Endothelial cell of umbilical vein (primary cell): ENCODE measurements at regions not wholly inside any gene's neighbourhood (a gene's known extent, or its start where the extent isn't known, plus 50 kb on each side); places are given as distances from the start of the nearest gene placed in this dataset.

Experiments
- BruUV-seq: library from RNA; stranded (reverse); fragments of 400-500 nt; replicated peaks from 2 replicates; lab custom pipeline; 2021; lab: Mats Ljungman, UMichigan
- CTCF ChIA-PET: fragments of 300-600, 350-600 bp; sonication (Branson Sonifier 250); formaldehyde crosslinking; loops from one replicate; lab custom pipeline; 2021; ENCODE audit warnings: antibody characterized with exemption, inconsistent platforms; lab: Charles Lee
- POLR2A ChIA-PET: fragments of 300-600, 350-600 bp; sonication (Branson Sonifier 250); formaldehyde crosslinking; loops from one replicate; lab custom pipeline; 2021; ENCODE audit warnings: antibody characterized with exemption, inconsistent platforms; lab: Charles Lee
- DNase-seq: peaks from one replicate; pipeline ENCODE4 v3.0.0-alpha.2; 2011; ENCODE audit warnings: low read depth, low spot score
- FAIRE-seq: peaks from 2 replicates; lab custom pipeline; 2011; peaks lifted over from hg19 to GRCh38; lab: Jason Lieb, UNC
- H2AFZ ChIP-seq: 2 replicates; pipeline ENCODE4 v1.6.0; 2012; ENCODE audit warnings: low read depth, low read length, control low read depth, inconsistent platforms
- H3K27ac ChIP-seq: 2 replicates; pipeline ENCODE4 v1.5.1; 2011; ENCODE audit warnings: low read depth, mild to moderate bottlenecking, control low read depth, low read length, moderate library complexity; ENCODE audit not compliant: insufficient read depth
- H3K27me3 ChIP-seq, 2 experiments: 2 replicates each; pipeline versions ENCODE4 v1.6.0 to v1.6.1; 2011; ENCODE audit warnings: low read length in 2 of 2, mixed read lengths in 1 of 2; ENCODE audit not compliant: control insufficient read depth in 2 of 2, insufficient read depth in 2 of 2
- H3K36me3 ChIP-seq, 2 experiments: 2 replicates in 1 of 2; 3 replicates in 1 of 2; pipeline ENCODE4 v1.5.1; 2011; ENCODE audit warnings: low read length in 2 of 2, mild to moderate bottlenecking in 1 of 2, moderate library complexity in 1 of 2; ENCODE audit not compliant: control insufficient read depth in 2 of 2, insufficient read depth in 2 of 2; ENCODE audit errors: extremely low read depth in 1 of 2
- H3K4me1 ChIP-seq: 3 replicates; pipeline ENCODE4 v1.5.1; 2011; ENCODE audit warnings: mild to moderate bottlenecking, low read length; ENCODE audit not compliant: control insufficient read depth, insufficient read depth; ENCODE audit errors: extremely low read depth
- H3K4me2 ChIP-seq: 2 replicates; pipeline ENCODE4 v1.6.1; 2011; ENCODE audit warnings: low read length, control low read depth, mixed read lengths; ENCODE audit not compliant: insufficient read depth
- H3K4me3 ChIP-seq, 3 experiments: fragments of 200-600 bp in 1 of 3; sonication (generic), shearing (Covaris generic) in 1 of 3; replicated peaks in 1 of 3; 2 replicates each; pipeline ENCODE4 v1.5.1; 2011 to 2016; ENCODE audit warnings: control low read depth in 3 of 3, low read length in 3 of 3, mild to moderate bottlenecking in 2 of 3, inconsistent platforms in 1 of 3, low read depth in 1 of 3, moderate library complexity in 1 of 3; ENCODE audit not compliant: insufficient read depth in 1 of 3
- H3K79me2 ChIP-seq: 2 replicates; pipeline ENCODE4 v1.6.0; 2012; ENCODE audit warnings: low read length, inconsistent platforms; ENCODE audit not compliant: control insufficient read depth, insufficient read depth
- H3K9ac ChIP-seq: replicated peaks from 2 replicates; pipeline ENCODE3; 2011; ENCODE audit warnings: low read length, control low read depth; ENCODE audit not compliant: insufficient read depth; ENCODE audit errors: extremely low read depth
- H3K9me1 ChIP-seq: replicated peaks from 3 replicates; pipeline ENCODE4 v1.6.0; 2011; ENCODE audit warnings: mild to moderate bottlenecking, low read length; ENCODE audit not compliant: control insufficient read depth, insufficient read depth; ENCODE audit errors: extremely low read depth
- H3K9me3 ChIP-seq: replicated peaks from 2 replicates; pipeline ENCODE4 v1.5.1; 2012; ENCODE audit warnings: low read length, inconsistent platforms; ENCODE audit not compliant: control insufficient read depth, insufficient read depth
- H4K20me1 ChIP-seq: replicated peaks from 2 replicates; pipeline ENCODE3; 2011; ENCODE audit warnings: mild to moderate bottlenecking, low read length; ENCODE audit not compliant: control insufficient read depth, insufficient read depth; ENCODE audit errors: extremely low read depth
- CTCF ChIP-seq, 2 donors: IDR thresholded peaks; 1 replicate in 1 of 2; 2 replicates in 1 of 2; pipeline ENCODE4 v1.5.1; 2011; ENCODE audit warnings: low read length in 2 of 2, mild to moderate bottlenecking in 2 of 2, moderate library complexity in 2 of 2, control low read depth in 1 of 2, inconsistent platforms in 1 of 2, low read depth in 1 of 2; ENCODE audit not compliant: insufficient read depth in 1 of 2; ENCODE audit errors: extremely low read depth in 1 of 2
- EZH2 ChIP-seq: IDR thresholded peaks from 2 replicates; pipeline ENCODE4 v1.6.1; 2012; ENCODE audit warnings: borderline replicate concordance, low read depth, mild to moderate bottlenecking, moderate library complexity, low read length, inconsistent platforms; ENCODE audit not compliant: severe bottlenecking
- FOS ChIP-seq: IDR thresholded peaks from 2 replicates; pipeline ENCODE4 v1.6.1; 2011; ENCODE audit warnings: mild to moderate bottlenecking, low read length, moderate library complexity, borderline replicate concordance; ENCODE audit not compliant: insufficient read depth
- GATA2 ChIP-seq: IDR thresholded peaks from 2 replicates; pipeline ENCODE4 v1.7.0; 2011; ENCODE audit warnings: low read depth, mild to moderate bottlenecking, moderate library complexity, mixed read lengths, low read length; ENCODE audit not compliant: insufficient read length, insufficient read depth
- JUN ChIP-seq: IDR thresholded peaks from 2 replicates; pipeline ENCODE4 v1.6.1; 2011; ENCODE audit warnings: borderline replicate concordance, low read depth; ENCODE audit not compliant: insufficient read length, insufficient read depth
- MAX ChIP-seq: IDR thresholded peaks from 2 replicates; pipeline ENCODE4 v1.6.1; 2011; ENCODE audit not compliant: insufficient read depth, insufficient read length
- MYC ChIP-seq: IDR thresholded peaks from one replicate; pipeline ENCODE4 v1.6.1; 2011; ENCODE audit warnings: mild to moderate bottlenecking, low read depth, low read length
- POLR2A ChIP-seq: IDR thresholded peaks from 2 replicates; pipeline ENCODE4 v1.6.1; 2012; ENCODE audit warnings: low read depth, mild to moderate bottlenecking, control low read depth, low read length
- POLR2AphosphoS5 ChIP-seq: IDR thresholded peaks from 2 replicates; pipeline ENCODE4 v1.6.1; 2012; ENCODE audit warnings: low read depth, mild to moderate bottlenecking, control low read depth, low read length, moderate library complexity; ENCODE audit not compliant: insufficient read depth
- dilution Hi-C: fragments of 300-500 bp; cut with MboI; formaldehyde crosslinking; loops from one replicate; pipeline ENCODE4 v1.15.0; 2019; ENCODE audit warnings: low sequenced_read_pairs; ENCODE audit not compliant: extremely low pct_ligation_motif_present
- intact Hi-C: fragments of 100-400 bp; cut with micrococcal nuclease; formaldehyde crosslinking; loops from one replicate; pipeline ENCODE4 v1.10.0; 2022

DNA sequence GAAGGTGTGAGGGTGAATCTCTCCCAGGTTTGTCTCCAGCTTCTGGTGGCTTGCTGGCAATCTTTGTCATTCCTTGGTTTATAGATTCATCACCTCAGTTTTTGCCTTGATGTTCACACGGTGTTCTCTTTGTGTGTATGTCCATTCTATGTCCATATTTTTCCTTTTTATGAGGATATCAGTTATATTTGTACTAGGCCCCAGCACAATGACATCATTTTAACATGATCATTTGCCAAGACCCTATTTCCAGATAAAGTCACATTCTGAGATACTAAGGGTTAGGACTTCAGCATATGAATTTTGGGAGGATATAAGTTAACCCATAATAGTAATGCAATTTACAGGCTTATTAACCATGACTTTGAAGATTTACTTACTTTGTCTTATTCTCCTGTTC lies 649.0 kb downstream of the CPS1 start:
- no TSS peak for BruUV-seq
- POLR2A ChIA-PET = no interaction called here
- H3K36me3 ChIP-seq = no peaks in the 10 kb centered on the region
- DNase-seq (no peak), FAIRE-seq (no peak)
- H3K79me2 ChIP-seq = no peaks in the 10 kb centered on the region
- no peak overlapping the region for H2AFZ ChIP-seq
- intact Hi-C loops (no loop called here), dilution Hi-C loops (no loop called here)
- no peaks in the 10 kb centered on the region for H3K27me3 ChIP-seq
- TF ChIP-seq MAX = no peak
- TF ChIP-seq POLR2AphosphoS5 = no peak
- no peak for TF ChIP-seq MYC
- TF ChIP-seq POLR2A = no peak
- TF ChIP-seq CTCF (IDR thresholded peaks at IDR 0.05; ENCODE audit: extremely low read depth in 1 of 2, insufficient read depth in 1 of 2, low read depth in 1 of 2, low read length in 2 of 2) = no peak
- no peak for TF ChIP-seq JUN
- no peak for TF ChIP-seq GATA2
- TF ChIP-seq EZH2 = no peak
- no peak for TF ChIP-seq FOS
- H4K20me1 ChIP-seq = no peaks in the 10 kb centered on the region
- no peak overlapping the region for H3K27ac ChIP-seq
- no peak overlapping the region for H3K9ac ChIP-seq
- H3K4me1 ChIP-seq = no peaks in the 10 kb centered on the region
- no peak overlapping the region for H3K4me3 ChIP-seq
- H3K4me2 ChIP-seq = no peak overlapping the region
- CTCF ChIA-PET = no interaction called here
- H3K9me1 ChIP-seq = no peaks in the 10 kb centered on the region
- H3K9me3 ChIP-seq = no peaks in the 10 kb centered on the region
